ENCODE measurements at regions not wholly inside any gene's neighbourhood (a gene's known extent, or its start where the extent isn't known, plus 50 kb on each side); places are given as distances from the start of the nearest gene placed in this dataset.

DNA sequence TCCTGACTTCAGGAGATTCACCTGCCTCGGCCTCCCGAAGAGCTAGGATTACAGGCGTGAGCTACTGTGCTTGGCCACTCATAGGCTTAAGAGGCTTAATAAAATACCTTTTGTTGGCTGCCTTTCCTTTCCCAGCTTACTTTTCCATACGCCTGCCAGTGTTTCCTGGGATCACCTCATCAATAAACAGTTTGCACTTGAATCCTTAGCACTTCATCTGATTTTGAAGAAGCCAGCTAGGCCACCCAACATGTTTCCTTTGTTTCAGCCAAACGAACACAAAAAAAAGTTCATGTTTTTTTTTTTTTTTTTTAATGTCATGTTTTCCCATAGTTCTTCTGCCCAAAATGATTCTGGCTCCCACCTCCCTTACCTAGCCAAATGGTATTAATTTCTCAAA, 92.3 kb downstream of the RAP2B start:
- POLR2A ChIA-PET, result no interaction called here
- H3K4me1 Mint-ChIP-seq, result peaks cover 11% of the 10 kb centered on the region

DNA sequence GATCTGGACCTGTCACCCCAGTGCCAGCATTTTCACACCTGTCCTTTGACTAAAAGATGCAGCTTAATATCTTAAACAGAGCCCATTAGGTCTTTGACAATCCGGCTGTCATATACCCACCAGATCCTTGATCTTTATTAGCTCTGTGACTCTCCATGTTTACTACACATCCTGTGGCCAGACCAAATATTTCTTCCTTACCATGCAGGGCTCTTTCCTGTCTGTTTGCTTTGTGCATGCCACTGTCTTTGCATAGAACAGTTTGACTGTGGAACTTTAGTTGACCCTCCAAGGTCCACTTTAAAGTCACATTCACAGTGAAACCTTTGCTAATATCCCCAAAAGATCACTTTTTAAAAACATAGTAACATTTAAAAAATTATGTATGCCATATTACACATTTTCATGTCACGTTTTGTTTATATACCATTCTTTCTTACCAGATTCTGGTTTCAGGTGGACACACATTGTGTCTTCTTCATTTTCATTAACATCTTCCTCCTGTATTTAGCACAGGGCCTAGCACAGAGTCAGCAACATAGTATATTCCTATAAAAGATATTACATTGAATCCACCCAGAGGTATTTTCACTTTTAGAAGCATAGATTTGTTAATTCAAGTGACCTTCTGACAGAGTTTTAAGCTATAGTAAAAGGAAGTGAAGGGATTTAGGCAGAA, 95.8 kb downstream of the RAP2B start:
- intact Hi-C loops (cut with micrococcal nuclease), result no loop called here
- Mint-ChIP-seq H3K4me1 (no peaks in the 10 kb centered on the region), H3K36me3 (ENCODE audit: low read depth) (no peaks in the 10 kb centered on the region), H3K27ac (no peak overlapping the region), H3K9me3 (no peaks in the 10 kb centered on the region), H3K4me3 (no peak overlapping the region), H3K27me3 (peaks cover 3% of the 10 kb centered on the region)
- DNase-seq (no peak), ATAC-seq (ENCODE audit: low read depth) (no peak)
- no peak for TF ChIP-seq CTCF (IDR thresholded peaks at IDR 0.05)
- POLR2A ChIA-PET, result no interaction called here
- CTCF ChIA-PET, result no interaction called here

More for the DNA sequence above, 92.3 kb downstream of the RAP2B start:
- Mint-ChIP-seq H3K27ac (no peak overlapping the region), H3K27me3 (peaks cover 3% of the 10 kb centered on the region), H3K4me3 (no peak overlapping the region), H3K9me3 (no peaks in the 10 kb centered on the region), H3K36me3 (ENCODE audit: low read depth) (no peaks in the 10 kb centered on the region)
- DNase-seq (no peak), ATAC-seq (ENCODE audit: low read depth) (no peak)
- intact Hi-C loops (cut with micrococcal nuclease), result no loop called here
- CTCF ChIA-PET, result interaction anchor here (0.7 kb wide), 1 partner anchor 135 kb away, joined by 3 read pairs; no protein-coding TSS in a partner anchor
- no peak for TF ChIP-seq CTCF (IDR thresholded peaks at IDR 0.05)

DNA sequence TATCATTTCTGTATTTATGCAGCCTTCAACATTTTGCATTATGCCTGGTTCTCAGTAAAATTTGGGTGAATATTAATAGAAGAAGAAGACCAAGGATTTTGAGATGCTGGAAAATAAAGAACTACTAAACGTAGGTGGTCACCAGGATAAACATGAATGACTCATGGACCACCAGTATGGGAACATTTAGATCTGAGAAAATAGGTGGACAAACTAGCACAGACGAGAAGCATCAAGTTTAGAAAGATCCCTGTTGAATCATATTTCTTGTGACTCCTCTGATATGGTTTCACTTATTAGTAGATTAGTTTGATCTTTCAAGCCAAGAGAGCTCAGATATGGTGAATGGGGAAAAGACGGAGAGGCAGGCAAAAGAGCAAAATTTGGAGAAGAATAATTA, 97.9 kb downstream of the RAP2B start:
- CTCF ChIA-PET, result no interaction called here
- DNase-seq (no peak), ATAC-seq (ENCODE audit: low read depth) (no peak)
- H3K36me3 Mint-ChIP-seq (ENCODE audit: low read depth), result no peaks in the 10 kb centered on the region
- TF ChIP-seq CTCF (IDR thresholded peaks at IDR 0.05), result no peak
- H3K4me1 Mint-ChIP-seq, result no peaks in the 10 kb centered on the region
- peaks cover 3% of the 10 kb centered on the region for H3K27me3 Mint-ChIP-seq
- POLR2A ChIA-PET, result no interaction called here
- H3K27ac Mint-ChIP-seq, result no peak overlapping the region
- H3K9me3 Mint-ChIP-seq, result no peaks in the 10 kb centered on the region
- H3K4me3 Mint-ChIP-seq, result no peak overlapping the region
- intact Hi-C loops (cut with micrococcal nuclease), result no loop called here

DNA sequence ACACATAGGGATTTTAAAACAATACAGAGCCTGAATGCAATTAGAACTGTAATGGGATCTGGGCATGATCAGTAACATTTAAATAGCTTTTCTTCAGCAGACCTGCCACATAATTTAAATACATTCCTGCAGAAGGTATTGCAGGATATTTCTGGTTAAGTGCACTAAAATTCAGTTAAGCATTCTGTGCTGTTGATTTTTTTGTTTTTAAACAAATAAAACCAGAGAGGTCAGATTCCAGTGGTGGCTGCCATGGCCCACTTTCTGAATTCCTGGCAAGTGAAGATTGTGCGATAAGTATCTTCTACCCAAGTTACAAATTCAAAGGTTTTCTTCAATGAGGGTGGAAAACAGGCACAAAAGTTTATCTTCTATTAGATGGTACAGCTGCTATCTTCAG, 98.7 kb downstream of the RAP2B start:
- Mint-ChIP-seq H3K27me3 (peaks cover 3% of the 10 kb centered on the region), H3K36me3 (ENCODE audit: low read depth) (no peaks in the 10 kb centered on the region), H3K4me3 (no peak overlapping the region), H3K27ac (no peak overlapping the region), H3K9me3 (no peaks in the 10 kb centered on the region), H3K4me1 (no peaks in the 10 kb centered on the region)
- TF ChIP-seq CTCF (IDR thresholded peaks at IDR 0.05), result no peak
- ChIA-PET POLR2A (no interaction called here), CTCF (no interaction called here)
- intact Hi-C loops (cut with micrococcal nuclease), result no loop called here
- DNase-seq, result no peak
- no peak for ATAC-seq (ENCODE audit: low read depth)

- Mint-ChIP-seq H3K27ac (no peak overlapping the region), H3K4me1 (no peaks in the 10 kb centered on the region), H3K9me3 (peaks cover 2% of the 10 kb centered on the region), H3K4me3 (no peak overlapping the region), H3K27me3 (no peaks in the 10 kb centered on the region), H3K36me3 (ENCODE audit: low read depth) (no peaks in the 10 kb centered on the region)
- intact Hi-C loops (cut with micrococcal nuclease), result no loop called here
- POLR2A ChIA-PET, result no interaction called here
- no peak for TF ChIP-seq CTCF (IDR thresholded peaks at IDR 0.05)
- no peak for ATAC-seq (ENCODE audit: low read depth)
- no peak for DNase-seq
- CTCF ChIA-PET, result no interaction called here
Measured at GRCh38 chr3:153266619-153267018, 104.6 kb downstream of the RAP2B start.
